ENCODE measurements at regions not wholly inside any gene's neighbourhood (a gene's known extent, or its start where the extent isn't known, plus 50 kb on each side); places are given as distances from the start of the nearest gene placed in this dataset.

DNA sequence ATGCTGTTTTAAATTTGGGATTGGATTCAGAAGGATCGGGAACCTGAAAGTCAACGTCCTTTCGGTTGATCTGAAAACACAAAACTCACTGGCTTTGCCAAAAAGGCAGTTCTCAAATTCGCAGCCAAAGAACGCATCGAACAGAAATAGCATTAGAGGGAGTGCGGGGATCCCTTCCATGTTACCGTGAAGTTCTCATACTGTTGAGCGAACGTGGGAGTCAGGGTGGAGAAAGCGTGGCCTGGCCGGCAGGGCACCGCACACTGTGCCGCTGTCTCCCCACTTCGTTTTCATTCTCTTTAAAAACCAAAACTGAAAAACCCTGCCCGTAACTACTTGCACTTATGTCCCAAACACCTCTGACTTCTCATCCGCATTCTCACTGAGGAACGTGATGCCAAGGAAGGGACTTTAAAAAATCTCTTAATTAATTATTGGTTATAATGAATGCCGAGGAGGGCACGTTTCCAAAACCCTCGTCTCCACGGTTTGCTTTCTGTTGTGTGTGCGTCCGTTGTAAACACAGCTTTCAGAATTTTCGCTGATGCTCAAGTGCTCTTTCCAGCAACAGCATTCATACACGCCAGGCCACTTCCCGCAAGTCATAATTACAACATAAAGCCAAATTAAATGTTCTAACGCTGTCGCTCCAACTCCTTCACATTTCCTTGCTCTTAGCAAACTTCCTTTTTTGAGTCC lies 60.9 kb upstream of the TWIST2 start:
- Histone ChIP-seq H3K27ac (no peak overlapping the region), H3K9me3 (no peaks in the 10 kb centered on the region), H3K36me3 (no peaks in the 10 kb centered on the region), H3K4me1 (no peaks in the 10 kb centered on the region), H3K27me3 (no peaks in the 10 kb centered on the region), H3K4me3 (no peak overlapping the region)
- no peak for TF ChIP-seq CTCF (IDR thresholded peaks at IDR 0.05)
- ATAC-seq (no peak), FAIRE-seq (no peak), DNase-seq (no peak)
- intact Hi-C loops (cut with DNase I): loop anchor here in 2 of 3 donors (5.0 kb wide), 2 partner anchors 420 to 430 kb away; no protein-coding TSS in a partner anchor
- 73 to 77% methylated on average over 29 of the region's 29 CpGs for WGBS, 2 donors

GRCh38 chr2:238787501-238787900 lies 60.4 kb upstream of the TWIST2 start:
- no peak for TF ChIP-seq CTCF (IDR thresholded peaks at IDR 0.05)
- Histone ChIP-seq H3K27me3 (no peaks in the 10 kb centered on the region), H3K4me3 (no peak overlapping the region), H3K9me3 (no peaks in the 10 kb centered on the region), H3K4me1 (no peaks in the 10 kb centered on the region), H3K36me3 (no peaks in the 10 kb centered on the region), H3K27ac (no peak overlapping the region)
- intact Hi-C loops (cut with DNase I): loop anchor here in 2 of 3 donors (5.0 kb wide), 2 partner anchors 420 to 430 kb away; no protein-coding TSS in a partner anchor
- 69 to 72% methylated on average over 5 of the region's 5 CpGs for WGBS, 2 donors
- FAIRE-seq (no peak), ATAC-seq (no peak), DNase-seq (no peak)

DNA sequence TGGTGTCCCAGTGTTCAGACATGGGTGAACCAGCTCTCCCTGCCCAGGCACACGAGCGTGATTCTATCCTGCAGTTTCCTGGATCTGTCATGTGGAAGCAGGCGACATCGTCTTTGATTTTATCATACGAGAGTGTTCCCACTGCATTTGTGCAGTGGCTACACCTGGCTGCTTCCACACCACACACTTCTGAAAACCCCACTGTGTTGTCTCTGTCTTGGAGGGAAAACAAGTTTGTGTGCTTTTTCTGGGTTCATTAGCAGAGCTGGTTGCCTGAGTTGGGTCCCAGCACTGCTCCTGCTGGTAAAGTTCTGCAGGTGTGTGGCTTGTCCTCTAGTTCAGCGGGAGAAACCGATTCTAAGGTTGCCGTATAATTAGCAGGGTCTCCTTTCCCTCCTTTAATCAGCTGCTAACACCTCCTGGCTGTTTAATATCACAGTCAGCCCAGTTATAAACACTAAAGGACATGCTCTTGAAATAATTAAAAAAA lies 58.5 kb upstream of the TWIST2 start:
- Histone ChIP-seq H3K27ac (no peak overlapping the region), H3K9me3 (no peaks in the 10 kb centered on the region), H3K4me1 (no peaks in the 10 kb centered on the region), H3K27me3 (no peaks in the 10 kb centered on the region), H3K4me3 (no peak overlapping the region), H3K36me3 (no peaks in the 10 kb centered on the region)
- no peak for TF ChIP-seq CTCF (IDR thresholded peaks at IDR 0.05)
- ATAC-seq (no peak), DNase-seq (no peak), FAIRE-seq (no peak)
- 70 to 74% methylated on average over 8 of the region's 8 CpGs for WGBS, 2 donors
- intact Hi-C loops (cut with DNase I): loop anchor here in 2 of 3 donors (5.0 kb wide), 2 partner anchors 422 to 432 kb away; no protein-coding TSS in a partner anchor

DNA sequence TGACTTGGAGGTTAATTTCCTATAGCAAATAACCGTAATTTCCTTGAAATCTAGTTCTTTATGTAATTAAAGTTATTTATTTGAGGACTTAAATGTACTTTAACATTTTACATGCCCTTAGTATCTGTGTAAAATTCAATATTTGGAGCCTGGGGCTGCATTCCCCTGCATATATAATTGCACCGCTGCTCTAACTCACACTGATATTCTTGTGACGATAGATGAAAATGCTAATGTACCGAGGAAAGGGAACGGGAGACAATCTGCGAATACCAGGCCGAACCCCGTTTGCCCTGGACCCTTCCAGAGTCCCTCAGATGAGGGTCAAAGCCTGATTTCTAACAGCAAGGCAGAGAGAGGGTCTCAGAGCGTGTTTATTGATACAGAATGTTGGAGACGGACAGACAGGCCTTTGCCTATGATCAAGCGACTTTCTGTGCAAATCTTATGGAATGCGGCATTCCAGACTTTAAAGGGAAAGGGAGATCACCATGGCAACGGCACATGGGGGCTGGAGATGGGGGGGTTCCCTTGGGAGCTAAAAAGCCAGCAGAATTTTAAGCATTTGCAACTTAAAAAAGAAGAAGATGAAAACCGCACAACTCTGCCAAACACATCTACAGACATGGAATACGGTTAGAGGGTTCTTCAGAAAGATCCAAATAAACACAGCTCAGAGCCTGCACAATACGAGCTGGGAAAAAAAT lies 57.6 kb upstream of the TWIST2 start:
- no peak overlapping the region for H3K4me3 ChIP-seq
- WGBS, 2 donors: 68 to 76% methylated on average over 16 of the region's 16 CpGs
- H3K4me1 ChIP-seq: no peaks in the 10 kb centered on the region
- ATAC-seq (no peak), DNase-seq (no peak), FAIRE-seq (no peak)
- H3K9me3 ChIP-seq: no peaks in the 10 kb centered on the region
- no peak for TF ChIP-seq CTCF (IDR thresholded peaks at IDR 0.05)
- H3K27ac ChIP-seq: no peak overlapping the region
- H3K27me3 ChIP-seq: no peaks in the 10 kb centered on the region
- no peaks in the 10 kb centered on the region for H3K36me3 ChIP-seq
- intact Hi-C loops (cut with DNase I): no loop called here

DNA sequence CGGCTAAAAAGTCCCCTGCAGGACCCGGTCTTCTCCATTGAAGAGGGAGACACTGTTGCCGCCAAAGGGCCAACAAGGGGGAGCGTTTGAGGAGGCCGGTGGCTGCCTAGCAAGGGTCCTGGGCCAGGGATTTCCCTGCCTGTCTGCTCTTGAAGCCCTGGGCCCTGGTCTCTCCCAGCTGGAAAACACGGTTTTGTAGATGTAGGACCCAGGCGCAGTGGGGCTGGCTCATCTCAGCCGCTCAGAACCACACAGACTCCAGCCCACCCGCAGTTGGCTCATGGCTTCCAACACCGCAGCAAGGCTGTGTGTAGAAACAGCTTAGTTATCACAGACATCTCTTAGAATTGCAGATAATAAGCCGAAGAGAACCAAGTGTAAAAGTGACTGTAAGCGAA lies 57.1 kb upstream of the TWIST2 start:
- H3K36me3 ChIP-seq: no peaks in the 10 kb centered on the region
- no peak for FAIRE-seq

More for the DNA sequence above, 57.1 kb upstream of the TWIST2 start:
- Histone ChIP-seq H3K4me3 (no peak overlapping the region), H3K9me3 (no peaks in the 10 kb centered on the region), H3K4me1 (no peaks in the 10 kb centered on the region), H3K27ac (no peak overlapping the region), H3K27me3 (no peaks in the 10 kb centered on the region)
- DNase-seq (no peak), ATAC-seq (no peak)
- intact Hi-C loops (cut with DNase I): no loop called here
- 70 to 75% methylated on average over 12 of the region's 12 CpGs for WGBS, 2 donors
- no peak for TF ChIP-seq CTCF (IDR thresholded peaks at IDR 0.05)

Measured in pancreas (tissue), 10 donors.